ENCODE measurements at regions not wholly inside any gene's neighbourhood (a gene's known extent, or its start where the extent isn't known, plus 50 kb on each side); places are given as distances from the start of the nearest gene placed in this dataset.

- DNase-seq: no peak
Measured at GRCh38 chr1:95431235-95431634, 197.2 kb downstream of the RWDD3 start.

GRCh38 chr1:95435611-95436010 is 201.6 kb downstream of the RWDD3 start:
- no peak for DNase-seq

DNA sequence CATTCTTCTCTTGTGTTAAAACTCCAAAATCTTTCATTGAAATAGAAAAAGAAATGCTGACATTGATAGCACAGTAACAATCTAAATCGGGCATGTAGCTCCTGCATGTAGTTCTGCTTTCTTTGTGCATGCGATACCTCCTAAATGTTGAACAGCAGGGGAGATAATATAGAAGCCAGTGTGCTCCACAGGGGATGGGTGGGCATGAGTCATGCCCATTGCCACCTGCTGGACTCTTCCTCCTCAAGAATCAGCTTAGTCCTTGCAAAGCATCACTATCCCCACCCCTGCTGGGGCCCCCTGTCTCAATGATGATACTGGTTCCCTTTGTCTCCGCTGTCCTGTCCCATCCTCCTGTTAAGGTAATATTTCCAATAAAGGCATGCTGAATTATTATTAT is 203.0 kb downstream of the RWDD3 start:
- no peak for DNase-seq

DNA sequence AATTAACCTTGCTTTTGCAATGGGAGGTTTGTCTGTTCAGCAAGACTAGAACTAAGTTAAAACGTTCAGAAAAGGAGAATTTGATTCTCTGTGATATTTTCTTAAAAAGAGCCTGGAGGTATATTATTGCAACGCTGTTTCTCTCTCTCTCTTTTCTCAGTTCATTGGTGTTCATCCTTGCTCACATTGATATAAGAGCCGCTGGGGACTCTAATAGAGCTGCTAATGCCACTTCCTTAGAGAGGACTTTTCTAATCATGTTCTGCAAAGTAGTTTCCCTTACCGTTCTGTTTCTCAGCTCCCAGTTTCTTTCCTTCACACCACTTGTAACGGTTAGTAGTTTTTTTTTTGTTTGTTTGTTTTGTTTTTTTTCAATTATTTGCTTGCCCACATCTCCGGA is 203.8 kb downstream of the RWDD3 start:
- no peak for DNase-seq

- no peak for DNase-seq
Measured at GRCh38 chr1:95438218-95438948, 204.4 kb downstream of the RWDD3 start.

GRCh38 chr1:95440511-95440910 is 206.5 kb downstream of the RWDD3 start:
- no peak for DNase-seq

DNA sequence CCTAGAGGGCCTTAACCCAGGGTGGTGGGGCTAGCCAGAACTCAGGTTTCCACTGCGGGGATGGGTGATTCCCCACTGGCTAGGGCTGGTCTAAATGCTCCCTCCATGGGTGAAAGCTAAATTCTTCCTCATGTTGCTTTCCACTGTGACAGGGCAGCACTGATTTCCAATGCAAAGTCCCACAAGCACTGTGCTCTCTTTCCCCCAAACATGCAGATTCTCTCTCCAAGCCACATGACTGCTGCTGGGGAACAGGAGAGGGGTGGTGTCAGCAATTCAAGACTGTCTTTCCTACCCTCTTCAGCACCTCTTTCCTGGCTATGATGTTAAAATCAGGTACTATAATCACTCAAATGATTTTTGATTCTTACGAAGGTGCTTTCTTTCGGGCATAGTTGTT is 215.5 kb downstream of the RWDD3 start:
- DNase-seq: no peak

DNA sequence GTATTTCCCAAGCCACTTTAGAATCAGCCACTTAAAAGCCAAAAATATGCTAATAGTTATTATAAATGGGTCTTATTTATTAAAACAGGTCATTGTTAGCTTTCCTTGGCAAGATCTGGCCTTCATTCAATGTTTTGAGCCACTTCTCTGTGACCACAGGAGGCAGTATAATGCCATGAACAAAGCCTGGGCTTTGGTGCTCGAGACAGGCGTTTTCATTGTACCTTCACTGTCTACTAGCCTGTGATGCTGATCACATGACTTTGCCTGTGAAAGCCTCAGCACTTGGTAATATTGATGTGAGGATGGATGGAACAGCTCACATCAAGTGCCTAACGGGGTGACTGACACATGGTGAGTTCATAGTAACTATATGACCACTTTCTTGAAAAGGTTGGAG is 217.0 kb downstream of the RWDD3 start:
- no peak for DNase-seq

GRCh38 chr1:95451904-95452303 is 217.9 kb downstream of the RWDD3 start:
- DNase-seq: no peak

GRCh38 chr1:95453053-95453452 is 219.0 kb downstream of the RWDD3 start:
- DNase-seq: no peak

DNA sequence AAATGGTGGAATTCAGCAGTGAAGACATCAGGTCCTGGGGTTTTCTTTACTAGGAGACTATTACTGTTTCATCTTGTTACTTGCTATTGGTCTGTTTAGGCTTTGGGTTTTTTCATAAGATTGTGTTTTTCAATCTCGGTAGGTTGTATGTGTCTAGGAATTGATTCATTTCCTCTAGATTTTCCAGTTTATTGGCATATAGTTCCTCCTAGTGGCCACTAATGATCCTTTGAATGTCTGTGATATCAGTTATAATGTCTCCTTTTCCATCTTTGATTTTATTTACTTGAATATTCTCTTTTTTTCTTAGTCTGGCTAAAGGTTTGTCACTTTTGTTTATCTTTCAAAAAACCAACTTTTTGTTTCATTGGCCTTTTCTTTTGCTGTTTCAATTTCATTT is 233.0 kb downstream of the RWDD3 start:
- no peak for DNase-seq

GRCh38 chr1:95475686-95476457 is 241.9 kb downstream of the RWDD3 start:
- no peak for DNase-seq

DNA sequence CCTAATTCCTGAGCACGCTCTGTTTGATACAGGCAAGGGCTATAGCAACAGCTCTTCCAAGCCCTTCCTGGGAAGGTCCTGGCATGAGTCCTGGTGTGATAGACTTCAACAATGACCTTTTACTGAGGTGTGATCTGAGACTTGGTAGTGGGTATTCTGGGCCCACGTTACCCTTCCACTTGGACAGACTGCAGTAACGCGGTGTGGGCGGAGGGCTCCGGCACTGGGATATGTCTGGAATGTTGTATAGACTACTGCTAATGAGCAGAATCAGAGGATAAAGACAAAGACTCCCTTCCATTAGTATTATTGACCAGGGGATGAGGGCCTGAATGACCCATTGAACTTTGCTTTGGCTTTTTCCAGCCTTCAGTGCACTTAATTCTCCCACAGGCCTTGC is 262.3 kb downstream of the RWDD3 start:
- no peak for DNase-seq

- DNase-seq: no peak
Measured at GRCh38 chr1:95496773-95497172, 262.8 kb downstream of the RWDD3 start.

DNA sequence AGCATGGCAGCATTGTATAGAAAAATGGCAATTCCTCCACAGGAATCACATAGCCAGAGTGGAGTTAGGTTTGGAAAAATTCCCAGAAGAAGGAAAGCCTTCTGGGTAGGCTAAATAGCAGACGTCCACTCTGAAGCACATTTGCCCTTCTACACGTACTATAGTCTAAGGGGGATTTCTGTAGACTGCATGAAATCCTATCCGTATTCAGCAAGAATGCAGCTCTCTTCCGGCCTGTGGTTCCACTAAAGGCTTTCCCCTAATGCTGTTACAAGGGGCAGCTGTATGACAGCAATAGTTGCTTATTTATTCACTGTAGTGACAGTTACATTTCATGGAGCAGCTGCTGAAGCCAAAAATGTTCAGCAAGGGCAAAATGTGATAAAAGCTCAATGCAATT is 263.6 kb downstream of the RWDD3 start:
- no peak for DNase-seq

DNA sequence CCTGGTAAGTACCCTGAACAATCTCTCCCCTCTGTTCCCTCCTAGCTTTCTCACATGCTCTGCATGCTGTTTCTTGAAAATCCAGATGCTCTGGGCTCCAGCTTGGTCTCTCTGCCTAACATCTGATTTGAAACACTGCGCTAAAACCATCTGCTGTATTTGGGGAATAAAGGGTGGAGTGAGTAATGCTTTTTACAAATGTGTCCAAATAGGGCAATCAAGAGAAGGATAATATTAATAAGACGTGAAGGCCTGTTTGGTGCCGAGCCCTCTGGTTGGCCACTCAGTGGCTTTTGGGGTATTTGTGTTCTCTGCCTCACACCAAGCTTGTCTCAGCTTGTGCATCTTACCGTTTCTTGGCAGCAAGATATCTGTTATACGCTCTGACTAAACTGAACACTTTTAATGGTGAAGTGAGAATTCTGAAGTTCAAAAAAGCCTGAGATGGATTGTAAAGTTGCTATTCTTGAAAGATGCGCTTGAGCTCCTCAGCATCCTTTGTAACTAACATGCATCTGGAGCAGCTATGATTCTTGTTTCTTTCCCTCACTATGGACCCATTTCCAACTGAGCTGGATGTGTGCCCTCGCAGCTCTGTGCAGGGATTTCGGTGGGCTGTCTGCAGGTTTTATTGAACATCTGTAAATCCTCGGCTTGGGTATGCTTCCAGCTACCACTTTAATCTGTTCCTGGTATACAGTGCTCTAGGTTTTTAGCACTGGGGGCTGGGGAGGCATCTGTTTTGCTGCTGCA is 269.4 kb downstream of the RWDD3 start:
- DNase-seq: no peak

GRCh38 chr1:95504321-95504720 is 270.3 kb downstream of the RWDD3 start:
- DNase-seq: no peak

DNA sequence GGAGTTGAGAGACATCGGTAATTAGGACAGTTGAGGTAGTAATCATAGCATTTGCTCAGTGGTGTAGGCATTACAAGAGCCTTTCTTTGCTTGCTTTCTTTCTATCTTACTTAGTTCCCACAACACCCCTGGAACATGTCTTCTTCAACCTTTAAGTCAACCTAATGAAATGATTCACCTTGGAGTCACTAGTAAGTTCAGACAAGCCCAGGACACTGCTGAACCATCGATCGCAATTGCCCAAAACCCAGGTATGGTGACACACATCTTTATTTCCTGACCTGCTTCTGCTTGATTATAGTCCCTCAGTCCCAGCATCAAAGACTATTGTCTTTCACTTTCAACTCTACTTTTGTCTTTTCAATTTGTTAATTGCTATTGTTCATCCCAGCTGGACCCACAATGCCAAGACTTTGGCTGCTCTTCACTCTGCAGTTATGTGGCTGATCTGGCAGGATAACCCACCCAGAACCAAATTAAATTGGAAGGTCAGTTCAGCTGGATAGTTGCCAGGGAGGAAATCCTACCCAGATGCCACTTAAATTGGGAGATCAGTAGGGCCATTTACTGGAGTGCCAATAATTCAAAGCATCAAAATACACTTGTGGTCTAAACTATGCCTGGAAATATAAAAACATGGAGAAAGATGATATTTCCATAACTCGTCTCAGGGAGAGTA is 272.9 kb downstream of the RWDD3 start:
- DNase-seq: no peak

- DNase-seq: no peak
Measured at GRCh38 chr1:95509989-95510388, 276.0 kb downstream of the RWDD3 start.

- no peak for DNase-seq
Measured at GRCh38 chr1:95512925-95513324, 278.9 kb downstream of the RWDD3 start.

DNA sequence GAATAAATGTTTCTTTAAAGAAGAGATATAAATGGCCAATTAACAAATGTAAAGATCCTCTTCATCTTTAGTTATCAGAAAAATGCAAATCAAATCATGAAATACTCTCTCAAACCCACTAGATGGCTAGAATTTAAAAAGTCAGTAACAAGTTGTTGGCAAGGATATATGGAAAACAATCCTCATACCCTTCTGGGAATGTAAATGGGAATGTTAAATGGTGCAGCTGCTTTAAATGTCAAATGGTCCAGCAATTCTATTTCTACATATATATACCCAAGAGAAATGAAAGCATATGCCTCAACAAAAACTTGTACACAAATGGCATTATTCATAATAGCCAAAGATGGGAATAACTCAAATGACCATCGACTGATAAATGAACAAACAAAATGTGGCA is 283.5 kb downstream of the RWDD3 start:
- no peak for DNase-seq

DNA sequence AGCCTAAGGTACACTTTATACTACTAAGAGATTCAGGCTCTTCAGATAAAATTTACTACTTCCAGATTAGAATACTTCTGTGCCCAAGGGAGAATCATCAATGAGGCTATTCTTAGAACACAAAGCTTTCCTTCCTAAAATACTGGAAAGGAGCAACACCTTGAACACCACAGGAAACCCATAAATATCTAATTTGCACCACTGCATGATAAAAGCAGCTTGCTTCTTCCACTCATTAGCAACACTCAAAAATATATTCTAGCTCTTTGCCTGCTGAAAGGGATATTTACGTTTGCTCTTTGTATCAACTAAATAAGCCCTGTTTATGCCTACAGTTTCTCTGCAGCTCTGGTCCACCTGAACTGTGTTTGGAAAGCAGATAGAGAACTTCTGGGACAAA is 284.3 kb downstream of the RWDD3 start:
- no peak for DNase-seq

GRCh38 chr1:95520390-95520789 is 286.4 kb downstream of the RWDD3 start:
- DNase-seq: no peak

Measured in NCI-H2081 (cell line).